D721Med (cell line): ENCODE measurements at regions not wholly inside any gene's neighbourhood (a gene's known extent, or its start where the extent isn't known, plus 50 kb on each side); places are given as distances from the start of the nearest gene placed in this dataset.
"Not testable (repeated sequence)": the region's sequence is repeated elsewhere in the genome, so short reads cannot be mapped to it uniquely, and the experiment has no call there.

Source experiments
- DNase-seq: peaks from one replicate; pipeline ENCODE4 v3.0.0; 2011; ENCODE audit warnings: low spot score; ENCODE audit not compliant: insufficient read length
- FAIRE-seq: peaks from 2 replicates; lab custom pipeline; 2011; peaks lifted over from hg19 to GRCh38; lab: Jason Lieb, UNC
- TF ChIP-seq, protein P1 (sequence below): IDR thresholded peaks from 2 replicates; pipeline ENCODE4 v1.5.1; 2012; ENCODE audit warnings: mild to moderate bottlenecking, control low read depth; ENCODE audit not compliant: insufficient read depth; ENCODE audit errors: missing control alignments

- no peak for FAIRE-seq
- DNase-seq, result no peak
- TF ChIP-seq, protein P1, sequence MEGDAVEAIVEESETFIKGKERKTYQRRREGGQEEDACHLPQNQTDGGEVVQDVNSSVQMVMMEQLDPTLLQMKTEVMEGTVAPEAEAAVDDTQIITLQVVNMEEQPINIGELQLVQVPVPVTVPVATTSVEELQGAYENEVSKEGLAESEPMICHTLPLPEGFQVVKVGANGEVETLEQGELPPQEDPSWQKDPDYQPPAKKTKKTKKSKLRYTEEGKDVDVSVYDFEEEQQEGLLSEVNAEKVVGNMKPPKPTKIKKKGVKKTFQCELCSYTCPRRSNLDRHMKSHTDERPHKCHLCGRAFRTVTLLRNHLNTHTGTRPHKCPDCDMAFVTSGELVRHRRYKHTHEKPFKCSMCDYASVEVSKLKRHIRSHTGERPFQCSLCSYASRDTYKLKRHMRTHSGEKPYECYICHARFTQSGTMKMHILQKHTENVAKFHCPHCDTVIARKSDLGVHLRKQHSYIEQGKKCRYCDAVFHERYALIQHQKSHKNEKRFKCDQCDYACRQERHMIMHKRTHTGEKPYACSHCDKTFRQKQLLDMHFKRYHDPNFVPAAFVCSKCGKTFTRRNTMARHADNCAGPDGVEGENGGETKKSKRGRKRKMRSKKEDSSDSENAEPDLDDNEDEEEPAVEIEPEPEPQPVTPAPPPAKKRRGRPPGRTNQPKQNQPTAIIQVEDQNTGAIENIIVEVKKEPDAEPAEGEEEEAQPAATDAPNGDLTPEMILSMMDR, result no peak
These were observed 101.4 kb upstream of the SOX2 start for GRCh38 chr3:181610083-181610972.

GRCh38 chr3:181609030-181609767 is 102.5 kb upstream of the SOX2 start:
- DNase-seq (no peak), FAIRE-seq (no peak)
- TF ChIP-seq, protein P1, result no peak

DNA sequence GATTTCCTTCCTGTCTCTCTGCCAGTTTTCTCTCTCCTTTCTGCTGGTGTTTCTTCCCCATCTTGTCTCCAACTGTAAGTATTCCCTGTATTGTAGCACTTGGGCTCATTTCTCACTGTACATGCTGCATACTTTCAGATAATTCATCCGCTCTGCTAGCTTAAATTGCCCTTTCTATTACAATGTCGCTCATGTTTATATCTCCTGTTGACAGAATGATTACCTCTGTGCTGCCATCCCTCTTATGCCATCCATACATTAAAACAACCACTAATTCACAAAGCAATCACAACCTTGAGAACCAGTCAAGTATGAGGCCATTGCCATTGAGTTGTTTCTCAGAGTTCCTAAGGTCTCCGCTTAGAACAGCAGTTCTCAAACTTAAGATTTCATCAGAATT is 107.5 kb upstream of the SOX2 start:
- no peak for FAIRE-seq
- TF ChIP-seq, protein P1, result no peak

GRCh38 chr3:181596126-181596525 is 115.6 kb upstream of the SOX2 start:
- DNase-seq, result no peak
- FAIRE-seq, result no peak
- TF ChIP-seq, protein P1, result no peak

More for the DNA sequence above, 107.5 kb upstream of the SOX2 start:
- DNase-seq, result no peak

- FAIRE-seq, DNase-seq: not testable (repeated sequence)
These were observed 120.8 kb upstream of the SOX2 start for GRCh38 chr3:181590939-181591338.

GRCh38 chr3:181582619-181583018 is 129.1 kb upstream of the SOX2 start:
- no peak for FAIRE-seq
- DNase-seq, result no peak
- TF ChIP-seq, protein P1, result no peak

DNA sequence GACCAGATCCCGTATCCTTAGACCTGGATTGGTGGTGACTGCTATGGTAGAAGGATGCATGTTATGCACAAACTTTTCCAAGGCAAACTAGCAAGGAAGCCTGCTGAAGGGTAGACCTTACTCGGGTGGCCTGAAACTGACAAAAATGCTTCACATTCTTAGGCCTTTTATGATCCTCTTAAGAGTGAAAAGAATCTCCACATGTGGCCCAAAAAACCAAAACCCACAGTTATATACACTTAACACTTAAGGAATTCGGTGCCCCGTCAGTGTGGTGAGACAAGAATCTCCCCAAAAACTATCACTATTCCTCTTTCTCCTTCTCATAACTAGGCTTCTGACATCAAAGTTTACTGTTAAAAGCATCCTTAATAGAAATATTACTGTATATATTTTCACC is 130.1 kb upstream of the SOX2 start:
- TF ChIP-seq, protein P1, result no peak
- FAIRE-seq (no peak), DNase-seq (no peak)
